Activated CD8-positive, alpha-beta memory T cell treated with anti-CD3 and anti-CD28 coated beads, Interleukin-2, amount 50 U/mL, for 48 hours (primary cell): ENCODE measurements at regions not wholly inside any gene's neighbourhood (a gene's known extent, or its start where the extent isn't known, plus 50 kb on each side); places are given as distances from the start of the nearest gene placed in this dataset.

Experiments
- DNase-seq: peaks from one replicate; pipeline ENCODE4 v3.0.0-alpha.2; 2020

DNA sequence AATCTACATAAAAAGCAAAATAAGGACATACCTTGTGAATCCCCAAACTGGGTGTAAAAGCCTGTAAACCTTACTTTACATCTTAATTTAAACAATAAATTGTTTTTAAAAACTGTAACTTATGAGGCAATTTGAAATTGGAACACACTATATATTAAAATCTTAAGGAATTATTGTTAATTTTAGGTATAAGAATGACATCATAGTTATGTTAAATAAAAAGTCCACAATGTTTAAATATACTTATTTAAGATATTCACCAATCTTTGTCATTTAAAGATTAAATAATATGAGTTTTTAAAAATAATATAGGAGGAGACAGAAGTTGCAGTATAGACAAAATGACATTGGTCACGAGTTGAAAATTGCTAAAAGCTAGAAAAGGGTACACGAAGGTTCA lies 621.9 kb upstream of the POU3F2 start:
- no peak for DNase-seq

DNA sequence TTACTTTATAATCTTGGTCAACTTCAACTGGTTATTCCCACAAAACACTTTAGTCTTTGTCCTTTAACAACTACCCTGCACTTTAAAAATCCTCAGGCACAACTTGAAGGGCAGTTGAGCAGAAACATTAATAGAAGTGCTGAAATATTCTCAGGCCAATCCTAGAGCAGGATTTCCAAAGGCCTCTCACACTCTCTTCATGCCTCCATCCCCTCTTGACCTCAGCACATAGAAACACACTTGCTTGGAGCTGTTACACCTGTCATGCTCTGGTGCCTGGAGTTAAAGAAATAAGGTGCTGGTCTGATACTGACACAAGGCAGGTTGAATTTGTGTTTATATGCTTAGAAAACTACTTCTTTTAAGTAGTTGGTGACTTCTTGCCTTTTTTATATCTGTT lies 618.8 kb upstream of the POU3F2 start:
- no peak for DNase-seq

DNA sequence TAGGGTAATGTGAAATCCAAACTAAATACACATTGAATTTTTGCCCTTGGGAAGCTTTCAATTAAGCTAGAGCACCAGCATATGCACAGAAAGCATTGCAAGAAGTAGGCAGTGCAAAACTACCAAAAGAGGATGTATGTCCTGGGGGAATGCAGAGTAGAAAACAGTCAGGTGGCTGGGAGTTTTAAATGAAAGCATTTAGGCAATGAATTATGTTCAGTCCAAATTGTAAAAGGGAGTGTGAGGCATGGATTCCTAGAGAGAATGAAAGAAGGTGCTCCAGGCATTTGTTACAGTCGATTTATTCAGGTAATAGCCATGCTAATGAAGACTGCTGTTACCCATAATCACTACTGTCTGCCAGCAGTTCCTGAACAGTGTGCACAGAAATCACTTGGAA lies 604.1 kb upstream of the POU3F2 start:
- DNase-seq = no peak

GRCh38 chr6:98239057-98239456 lies 595.3 kb upstream of the POU3F2 start:
- no peak for DNase-seq

GRCh38 chr6:98241630-98242029 lies 592.7 kb upstream of the POU3F2 start:
- DNase-seq = no peak

DNA sequence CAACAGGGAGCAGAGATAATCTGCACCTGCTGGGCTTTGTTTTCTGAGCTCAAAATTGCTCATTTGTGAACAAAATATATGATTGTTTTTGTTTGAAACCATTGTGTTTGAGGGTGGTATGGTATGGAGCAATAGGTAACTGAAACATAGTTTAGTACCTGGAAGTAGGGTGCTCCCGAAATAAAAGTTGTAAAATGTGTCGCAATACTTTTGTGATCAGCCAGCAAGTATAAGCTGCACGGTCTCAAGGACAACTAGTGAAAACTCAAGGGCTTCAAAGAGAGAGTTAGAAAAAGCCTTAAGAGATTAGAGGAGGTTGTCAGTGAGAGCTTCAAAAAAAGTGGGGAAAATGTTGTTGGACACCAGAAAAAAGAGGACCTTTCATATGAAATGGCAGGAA lies 579.8 kb upstream of the POU3F2 start:
- DNase-seq = no peak

DNA sequence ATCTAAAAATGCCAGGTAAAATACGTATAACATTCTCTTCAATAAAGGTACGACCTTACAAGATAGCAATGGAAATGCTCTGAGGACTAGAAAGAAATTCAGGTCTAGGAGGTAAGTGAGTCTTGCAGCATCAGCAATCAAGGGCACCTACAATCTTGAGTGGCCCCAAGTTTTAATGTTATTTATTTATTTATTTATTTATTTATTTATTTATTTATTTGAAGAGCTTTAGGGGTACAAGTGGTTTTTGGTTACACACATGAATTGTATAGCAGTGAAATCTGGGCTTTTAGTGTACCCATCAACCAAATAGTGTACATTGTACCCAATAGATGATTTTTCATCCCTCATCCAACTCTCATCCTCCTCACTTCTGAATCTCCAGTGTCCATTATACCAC lies 574.0 kb upstream of the POU3F2 start:
- no peak for DNase-seq

DNA sequence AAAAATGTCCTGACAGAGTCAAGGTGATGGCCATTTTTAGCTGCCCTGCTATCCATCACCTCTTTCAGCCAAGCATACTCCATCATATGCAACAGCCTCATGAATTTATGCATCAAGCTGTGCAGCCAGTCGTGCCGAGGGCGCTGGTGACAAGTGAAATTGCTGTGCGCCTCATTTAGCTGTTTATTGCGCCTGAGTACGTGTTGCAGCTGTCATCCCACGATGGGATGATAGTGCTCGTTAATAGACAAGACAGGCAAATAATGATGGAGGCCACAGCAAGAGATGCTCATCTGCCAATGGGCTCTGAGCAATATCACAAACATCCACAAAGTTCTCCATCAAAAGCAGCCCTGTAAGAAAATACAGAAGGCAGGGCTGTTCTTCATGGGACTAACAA lies 562.3 kb upstream of the POU3F2 start:
- no peak for DNase-seq

GRCh38 chr6:98274691-98275090 lies 559.7 kb upstream of the POU3F2 start:
- no peak for DNase-seq

DNA sequence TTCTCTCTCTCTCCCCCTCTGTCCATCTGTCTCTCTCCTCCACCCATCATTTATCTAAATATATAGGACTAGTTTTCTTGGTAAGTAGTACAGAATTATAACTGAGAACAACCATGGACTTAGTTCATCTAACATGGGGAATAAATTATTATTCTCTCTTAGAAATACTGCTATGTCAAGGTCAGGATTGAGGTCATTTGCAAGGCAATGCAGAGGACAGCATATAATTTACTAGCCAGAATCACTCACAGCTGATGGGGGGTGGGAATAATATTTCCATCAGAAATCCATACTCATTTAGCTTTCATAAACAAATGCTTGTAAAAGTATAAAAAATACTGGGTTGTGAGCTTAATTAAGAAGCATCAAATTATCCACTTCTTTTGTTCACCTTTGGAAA lies 553.9 kb upstream of the POU3F2 start:
- DNase-seq = no peak

GRCh38 chr6:98286620-98287019 lies 547.8 kb upstream of the POU3F2 start:
- no peak for DNase-seq

- DNase-seq = no peak
Observed at GRCh38 chr6:98287876-98288275, 546.5 kb upstream of the POU3F2 start.

- no peak for DNase-seq
Observed at GRCh38 chr6:98292810-98293209, 541.6 kb upstream of the POU3F2 start.

DNA sequence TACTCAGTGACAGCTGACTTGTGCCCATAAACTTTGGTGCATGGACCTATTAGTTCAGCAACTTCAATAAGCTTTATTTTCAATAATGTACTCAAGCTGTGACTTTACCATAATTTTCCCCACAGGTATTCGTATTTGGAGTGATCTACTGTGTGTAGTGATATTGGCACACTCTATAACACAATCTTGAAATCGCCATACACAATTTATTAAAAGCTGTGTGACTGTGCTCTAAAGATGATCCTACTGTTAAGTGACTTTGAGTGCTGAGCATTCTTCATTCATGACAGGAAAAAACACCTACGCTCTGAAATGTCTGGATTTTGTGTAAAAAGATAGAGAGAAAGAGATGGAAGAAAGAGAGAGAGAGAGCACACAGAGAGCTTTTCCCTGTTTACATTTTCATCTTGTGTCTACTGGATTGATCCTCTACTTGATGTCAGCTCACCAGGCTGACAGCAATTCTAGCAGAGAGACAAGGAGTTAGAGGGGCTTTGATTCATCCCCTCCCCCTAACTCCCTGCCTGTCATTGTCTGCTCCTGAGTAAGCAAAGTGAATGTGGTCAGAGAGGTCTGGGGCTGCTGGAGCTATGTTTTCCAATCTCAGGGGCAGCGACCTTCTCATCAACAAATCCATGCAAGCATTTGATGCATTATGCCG lies 538.7 kb upstream of the POU3F2 start:
- no peak for DNase-seq

DNA sequence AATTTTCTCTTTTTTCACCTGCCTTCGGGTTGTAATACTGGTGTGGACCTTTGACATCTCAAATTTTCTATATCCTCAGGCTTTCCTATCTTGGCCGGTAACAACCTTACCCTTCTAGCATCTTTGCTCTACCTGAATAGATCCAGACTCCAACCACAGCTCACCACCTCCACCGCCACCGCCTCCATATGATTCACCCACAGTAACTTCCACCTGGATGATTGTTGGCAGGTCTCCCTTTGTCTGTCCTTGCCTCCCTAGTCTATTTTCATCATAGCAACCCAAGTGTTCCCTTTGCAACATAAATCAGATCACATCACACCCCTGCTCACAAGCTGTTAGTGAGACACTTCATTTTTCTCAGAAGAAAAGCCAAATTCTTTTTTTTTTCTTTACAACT lies 525.8 kb upstream of the POU3F2 start:
- DNase-seq = no peak

- DNase-seq = no peak
Observed at GRCh38 chr6:98310443-98310842, 523.9 kb upstream of the POU3F2 start.

DNA sequence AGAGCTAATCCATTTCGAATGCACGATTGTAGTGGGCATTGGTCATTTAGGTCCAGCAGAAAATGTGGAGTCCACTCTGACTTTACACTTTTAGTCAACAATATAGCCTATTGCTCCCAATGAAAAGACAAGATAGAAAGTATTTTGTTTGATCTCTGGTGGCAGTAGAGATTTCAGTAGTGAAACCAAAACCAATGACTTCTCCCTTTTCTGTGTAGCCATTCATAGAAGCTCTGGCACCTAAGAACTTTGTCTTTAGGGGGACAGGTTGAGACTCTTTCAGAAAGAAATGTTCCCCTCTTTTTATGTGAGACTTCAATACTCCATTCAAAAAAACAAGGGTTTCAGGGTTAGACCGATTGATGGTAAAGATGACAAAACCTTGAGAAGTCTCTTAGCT lies 510.8 kb upstream of the POU3F2 start:
- DNase-seq = no peak

GRCh38 chr6:98324446-98324845 lies 509.9 kb upstream of the POU3F2 start:
- DNase-seq = no peak

DNA sequence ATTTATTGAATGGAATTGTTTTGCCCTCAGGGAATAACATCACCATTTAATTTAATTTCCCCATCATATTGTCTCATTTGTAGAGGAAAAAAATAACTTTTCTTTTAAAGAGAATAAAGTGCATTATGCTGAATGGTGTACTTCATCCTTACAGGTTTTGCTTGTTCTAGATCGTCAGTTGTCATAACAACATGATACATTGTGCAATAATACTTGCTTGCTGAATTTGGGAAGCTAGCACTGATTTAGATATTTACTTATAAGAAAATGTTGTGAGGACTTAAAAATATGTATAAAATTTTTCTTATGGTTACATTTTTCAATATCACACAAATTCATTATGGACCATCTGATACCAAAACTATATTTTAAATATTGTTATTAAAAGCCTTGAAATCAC lies 509.0 kb upstream of the POU3F2 start:
- no peak for DNase-seq

DNA sequence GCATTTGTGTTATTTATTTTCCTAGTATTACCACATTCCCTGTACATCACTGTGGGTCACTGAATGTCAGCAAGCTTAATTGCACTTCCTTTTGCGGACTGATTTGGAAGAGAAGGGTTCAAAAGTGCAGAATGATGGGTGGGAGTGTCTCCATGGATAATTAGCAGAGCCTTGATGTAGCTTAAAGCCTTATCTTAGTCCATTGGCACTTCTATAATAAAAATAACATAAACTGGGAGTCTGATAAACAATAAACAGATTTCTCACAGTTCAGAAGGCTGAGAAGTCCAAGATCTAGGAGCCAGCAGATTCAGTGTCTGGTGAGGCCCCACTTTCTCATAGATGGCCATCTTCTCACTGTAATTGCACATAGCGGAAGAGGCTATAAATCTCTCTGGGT lies 501.1 kb upstream of the POU3F2 start:
- DNase-seq = no peak

DNA sequence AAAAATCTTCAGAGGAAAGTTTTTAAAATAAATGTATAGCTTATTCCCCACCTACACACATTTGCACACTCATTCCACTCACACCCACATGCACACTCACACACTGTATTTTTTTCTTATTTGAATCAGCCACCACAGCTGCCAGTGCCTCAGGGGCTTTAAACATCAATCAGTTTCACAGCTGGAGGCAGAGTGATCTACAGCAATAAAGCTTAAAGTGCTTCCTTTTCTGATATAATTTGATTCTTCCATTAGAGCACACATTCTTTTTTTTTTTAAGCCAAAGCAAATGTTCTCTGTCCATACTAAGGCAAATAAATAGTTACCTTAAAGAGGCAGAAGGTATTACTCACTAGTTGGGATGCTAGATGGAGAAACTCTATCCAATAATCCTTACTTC lies 498.8 kb upstream of the POU3F2 start:
- no peak for DNase-seq

- no peak for DNase-seq
Observed at GRCh38 chr6:98339506-98339905, 494.9 kb upstream of the POU3F2 start.

- no peak for DNase-seq
Observed at GRCh38 chr6:98343004-98343403, 491.4 kb upstream of the POU3F2 start.

DNA sequence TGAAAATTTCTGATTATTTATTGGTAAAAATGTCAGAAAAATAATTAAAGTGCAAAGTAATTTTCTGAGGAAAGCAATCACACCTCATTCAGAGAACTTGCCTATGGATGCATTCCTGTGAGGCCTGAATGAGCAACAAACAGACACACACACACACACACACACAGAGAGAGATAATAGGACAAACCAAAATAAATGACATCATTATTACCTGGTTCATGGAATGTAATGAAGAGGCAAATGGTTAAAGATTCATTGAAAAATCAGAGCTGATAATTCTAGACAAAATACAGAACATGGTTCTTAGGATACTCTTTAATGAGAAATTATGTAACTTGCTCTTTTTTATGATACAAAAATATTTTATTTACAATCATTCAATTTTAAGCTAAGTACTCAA lies 490.6 kb upstream of the POU3F2 start:
- no peak for DNase-seq

DNA sequence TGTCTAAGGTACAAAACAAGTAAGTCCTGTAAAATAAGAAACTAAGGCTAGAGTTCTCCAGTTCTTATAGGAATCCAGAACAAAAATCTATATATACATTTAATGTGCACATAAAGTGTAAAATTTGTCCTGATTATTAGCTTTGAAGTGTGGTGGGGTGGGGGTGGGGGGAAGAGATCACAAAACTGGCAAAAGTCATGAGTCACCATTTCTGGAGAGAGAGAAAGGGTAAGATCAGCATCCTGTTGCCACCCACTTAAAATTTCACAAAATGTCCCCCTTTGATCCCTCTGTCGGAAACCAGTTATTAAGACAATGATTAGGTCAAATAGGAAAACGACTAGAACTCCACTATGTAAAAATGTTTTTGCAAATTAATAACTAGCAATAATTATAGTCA lies 482.0 kb upstream of the POU3F2 start:
- no peak for DNase-seq

DNA sequence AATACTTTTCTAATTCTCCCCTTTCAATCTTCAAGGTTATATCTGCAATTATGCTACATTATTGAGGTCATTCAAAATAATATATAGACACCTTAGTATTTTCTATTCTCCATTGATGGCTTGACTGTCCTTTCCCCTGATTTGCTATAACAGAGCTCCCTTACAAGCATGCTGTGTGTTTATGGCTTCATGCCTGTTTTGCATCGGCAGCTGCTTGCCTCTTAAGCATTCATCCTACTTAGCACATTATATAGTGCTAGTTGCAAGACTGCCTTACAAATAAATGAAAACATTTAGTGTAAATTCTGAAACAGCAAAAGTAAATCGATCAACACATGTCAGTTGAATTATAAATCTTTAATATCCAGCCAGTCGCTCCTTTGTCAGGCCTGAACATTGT lies 476.2 kb upstream of the POU3F2 start:
- DNase-seq = no peak
